T-helper 2 cell treated with Interferon-gamma antibody and Interleukin-4, amounts not matched to agents 100 ng/mL and 5 ng/mL, for 36 hours (primary cell): ENCODE measurements at regions not wholly inside any gene's neighbourhood (a gene's known extent, or its start where the extent isn't known, plus 50 kb on each side); places are given as distances from the start of the nearest gene placed in this dataset.

Experiments used
- intact Hi-C: fragments of 100-400 bp; cut with micrococcal nuclease; formaldehyde crosslinking; loops from one replicate; pipeline ENCODE4 v1.15.1; 2023

DNA sequence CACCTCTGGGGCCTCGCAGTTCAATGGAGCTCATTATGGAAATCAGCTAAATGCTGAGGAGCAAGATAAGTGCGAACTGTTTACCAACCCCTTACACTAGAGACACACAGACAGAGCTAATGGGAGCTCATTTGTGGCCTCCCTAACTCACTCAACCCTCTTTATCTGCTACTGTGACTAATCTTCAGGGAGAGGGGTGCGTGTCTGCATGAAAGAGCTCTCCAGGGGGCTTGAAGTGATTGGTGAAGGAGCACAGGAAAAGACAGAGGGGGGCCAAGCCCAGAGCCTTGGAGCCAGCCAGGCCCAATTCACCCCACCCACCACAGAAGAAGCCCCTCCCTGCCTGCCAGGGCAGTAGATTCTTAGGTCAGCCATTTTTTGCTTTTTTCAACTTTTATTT is 466.8 kb upstream of the BRINP1 start:
- intact Hi-C loops, result no loop called here

DNA sequence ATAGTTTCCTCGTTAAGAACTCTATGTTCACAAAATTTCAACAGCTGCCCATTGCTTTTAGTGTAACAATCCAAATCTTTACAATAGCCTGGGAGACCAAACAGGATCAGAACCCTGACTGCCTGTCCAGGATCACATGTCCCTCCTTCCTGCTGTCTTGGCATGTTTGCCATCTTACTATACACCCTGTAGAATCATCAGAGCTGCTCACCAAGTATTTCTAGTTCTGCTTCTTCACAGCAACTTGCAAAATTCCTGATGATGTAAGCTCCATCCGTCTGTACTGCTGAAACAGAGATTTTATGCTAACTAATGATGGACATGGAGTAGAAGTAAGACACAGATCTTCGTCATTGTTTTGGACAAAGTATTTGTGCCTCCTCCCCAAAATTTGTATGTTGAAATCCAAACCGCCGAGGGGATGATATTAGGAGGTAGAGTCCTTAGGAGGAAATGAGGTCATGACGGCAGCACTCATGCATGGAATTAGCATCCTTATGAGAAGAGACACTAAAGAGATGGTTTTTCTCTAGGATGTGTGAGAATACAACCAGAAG is 464.9 kb upstream of the BRINP1 start:
- intact Hi-C loops, result no loop called here

DNA sequence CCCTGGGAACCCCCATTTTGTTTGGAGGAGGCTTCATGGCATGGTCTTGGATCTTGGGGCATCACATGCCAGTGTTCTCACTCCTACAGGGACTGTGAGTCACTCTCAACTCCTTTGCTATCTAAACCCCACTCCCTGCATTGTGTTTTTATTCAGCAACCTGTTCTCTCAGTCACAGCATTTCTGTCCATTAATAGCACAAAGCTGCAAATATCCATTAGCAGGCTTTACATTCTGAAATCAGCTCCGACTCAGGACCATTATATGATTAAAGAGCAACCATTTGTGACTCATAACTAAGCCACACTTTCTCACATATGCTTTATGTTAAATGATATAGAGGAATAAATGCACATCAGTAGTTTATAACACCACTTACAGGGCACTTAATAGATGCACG is 462.1 kb upstream of the BRINP1 start:
- intact Hi-C loops, result no loop called here

DNA sequence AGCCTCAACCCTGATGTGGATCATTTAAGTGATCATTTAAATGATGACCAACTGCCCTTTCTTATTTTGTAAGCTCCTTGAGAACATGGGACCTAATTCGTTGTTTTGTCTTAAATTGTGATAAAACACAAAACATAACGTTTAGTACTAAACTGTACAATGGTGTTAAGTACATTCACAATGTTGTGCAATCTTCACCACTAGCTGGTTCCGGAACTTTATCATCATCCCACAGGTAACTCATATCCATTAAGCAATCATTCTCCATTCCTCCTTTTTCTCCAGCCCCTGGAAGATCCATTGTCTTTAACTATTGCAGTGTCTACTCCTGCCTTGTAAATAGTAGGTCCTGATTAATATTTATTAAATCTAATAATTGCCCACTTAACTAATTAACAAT is 460.5 kb upstream of the BRINP1 start:
- intact Hi-C loops, result no loop called here

DNA sequence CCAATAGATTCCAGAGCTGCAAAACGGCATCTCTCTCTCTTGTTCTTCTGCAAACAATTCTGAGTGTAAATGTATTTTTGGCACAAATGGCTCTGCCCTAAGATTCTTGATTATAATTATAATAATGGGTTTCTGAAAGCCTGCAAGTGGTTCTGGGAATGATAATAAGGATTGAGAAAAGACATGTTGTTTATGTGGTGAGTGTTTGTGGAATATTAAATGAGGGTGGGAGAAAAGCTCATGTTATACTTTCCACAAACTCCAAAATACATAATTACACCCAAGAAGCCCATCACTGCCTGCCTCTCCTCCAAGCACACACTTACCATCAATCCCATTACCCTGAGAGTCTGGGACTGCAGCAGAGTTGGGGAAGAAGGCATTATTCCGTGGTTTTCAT is 460.0 kb upstream of the BRINP1 start:
- intact Hi-C loops, result no loop called here

DNA sequence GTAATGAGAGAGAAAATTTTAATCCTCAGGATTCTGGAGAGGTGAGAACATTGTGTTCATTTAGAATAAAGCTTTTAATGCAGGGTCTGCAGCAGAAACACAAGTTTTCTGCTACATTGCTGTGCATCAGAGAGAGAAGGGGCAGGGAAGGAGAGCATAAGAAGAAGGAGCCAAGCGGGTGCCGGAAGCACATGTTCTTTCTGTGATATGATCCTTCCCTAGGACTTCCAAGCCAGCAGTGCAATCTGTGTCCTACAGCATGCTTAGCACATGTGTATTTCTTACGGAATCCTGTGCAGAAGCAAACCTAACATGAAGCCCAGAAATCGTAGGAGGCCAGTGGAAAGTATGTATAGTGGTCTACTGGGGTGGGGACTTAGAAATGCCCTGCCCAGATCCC is 458.3 kb upstream of the BRINP1 start:
- intact Hi-C loops, result no loop called here

DNA sequence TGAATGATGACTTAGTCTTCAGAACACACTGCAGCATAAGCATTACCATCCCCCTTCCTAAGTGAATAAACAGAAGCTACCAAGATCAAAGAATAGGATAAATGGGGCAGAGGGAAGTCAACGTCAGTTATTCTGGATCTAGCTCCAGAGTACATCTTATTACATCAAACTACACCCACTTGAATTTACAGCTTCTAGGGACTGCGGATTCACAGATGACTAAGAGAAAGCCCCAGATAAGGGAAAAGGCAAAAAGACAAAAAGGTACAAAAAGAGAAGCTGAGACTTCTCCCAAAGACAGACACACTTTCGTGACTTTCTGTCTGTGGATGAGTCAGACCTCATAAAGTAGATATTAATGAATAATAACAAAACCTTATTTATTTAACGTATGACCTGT is 457.9 kb upstream of the BRINP1 start:
- intact Hi-C loops, result no loop called here

DNA sequence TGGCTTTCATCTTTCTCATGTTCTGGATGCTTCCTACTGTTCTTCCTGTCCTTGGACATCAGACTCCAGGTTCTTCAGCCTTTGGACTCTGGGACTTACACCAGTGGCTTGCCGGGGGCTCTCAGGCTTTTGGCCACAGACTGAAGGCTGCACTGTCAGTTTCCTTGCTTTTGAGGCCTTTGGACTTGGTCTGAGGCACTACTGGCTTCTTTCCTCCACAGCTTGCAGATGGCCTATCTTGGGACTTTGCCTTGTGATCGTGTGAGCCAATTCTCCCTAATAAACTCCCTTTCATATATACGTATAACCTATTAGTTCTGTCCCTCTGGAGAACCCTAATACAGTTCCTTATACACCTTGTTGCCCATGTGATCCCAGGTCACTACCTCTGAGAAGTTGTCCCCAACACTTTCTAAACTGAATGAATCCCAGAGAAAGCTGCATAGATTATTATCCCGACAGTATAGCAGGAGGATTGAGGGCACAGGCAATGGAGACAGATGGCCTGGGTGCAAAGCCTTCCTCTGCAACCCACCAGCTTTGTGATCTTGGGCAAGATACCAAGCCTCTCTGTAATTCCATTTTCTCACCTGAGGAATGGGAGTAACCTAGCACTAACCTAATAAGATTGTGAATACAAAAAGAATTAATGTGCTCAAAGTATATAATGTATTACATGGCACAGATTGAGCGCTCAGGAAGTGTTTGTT is 449.6 kb upstream of the BRINP1 start:
- intact Hi-C loops, result no loop called here

DNA sequence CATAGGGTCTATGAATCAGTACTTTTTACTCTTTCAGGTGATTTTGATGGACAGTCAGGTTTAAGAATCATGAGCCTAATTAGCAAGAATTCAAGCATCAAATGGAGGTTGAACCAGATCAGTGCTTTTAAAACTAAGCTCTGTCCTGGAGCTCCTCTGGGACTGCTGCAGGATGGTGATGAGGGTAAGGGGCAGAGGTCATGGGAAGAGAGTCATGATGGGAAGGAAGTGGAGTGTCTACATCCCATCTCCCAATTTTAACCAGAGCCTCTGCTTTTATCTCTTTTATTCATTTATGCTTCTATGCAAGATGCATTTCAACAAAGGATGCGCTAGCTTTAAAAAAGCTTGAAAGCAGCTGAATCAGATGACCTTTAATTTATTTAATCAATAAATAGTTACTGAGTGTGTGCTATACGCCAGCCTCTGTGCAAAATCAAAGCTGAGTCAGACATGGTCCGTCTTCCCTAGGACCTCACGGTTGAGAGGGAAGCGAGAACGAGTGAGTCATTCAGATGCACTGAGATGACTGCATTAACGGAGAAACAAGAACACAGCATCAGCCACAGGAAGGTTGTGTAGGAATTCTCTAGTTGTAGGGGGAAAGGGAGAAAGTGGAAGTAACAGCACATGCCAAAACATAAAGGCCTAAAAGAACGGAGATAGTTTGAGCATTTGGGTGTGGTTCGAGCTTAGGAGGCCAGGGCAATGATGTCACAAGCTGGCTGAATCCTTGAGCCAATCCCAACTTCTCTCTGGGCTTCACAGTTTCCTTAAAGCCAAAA is 441.6 kb upstream of the BRINP1 start:
- intact Hi-C loops, result no loop called here

DNA sequence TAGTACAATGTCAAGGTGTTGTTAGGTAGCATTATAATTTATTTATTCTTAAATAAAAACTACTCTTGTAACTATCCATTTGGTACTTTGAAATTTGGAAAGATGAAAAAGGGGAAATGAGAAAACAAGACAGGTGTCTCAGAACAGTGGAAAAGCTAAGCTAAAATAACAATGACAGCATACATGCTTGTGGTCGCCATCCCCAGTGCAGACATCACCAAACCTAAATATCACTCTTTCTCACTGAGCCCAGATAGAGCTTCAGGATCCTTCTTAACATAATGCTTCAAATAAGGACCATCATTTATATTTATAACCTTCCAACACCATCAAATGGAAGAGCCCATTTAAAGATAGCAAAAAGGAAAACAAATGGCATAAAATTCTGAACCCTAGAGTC is 434.4 kb upstream of the BRINP1 start:
- intact Hi-C loops, result no loop called here

DNA sequence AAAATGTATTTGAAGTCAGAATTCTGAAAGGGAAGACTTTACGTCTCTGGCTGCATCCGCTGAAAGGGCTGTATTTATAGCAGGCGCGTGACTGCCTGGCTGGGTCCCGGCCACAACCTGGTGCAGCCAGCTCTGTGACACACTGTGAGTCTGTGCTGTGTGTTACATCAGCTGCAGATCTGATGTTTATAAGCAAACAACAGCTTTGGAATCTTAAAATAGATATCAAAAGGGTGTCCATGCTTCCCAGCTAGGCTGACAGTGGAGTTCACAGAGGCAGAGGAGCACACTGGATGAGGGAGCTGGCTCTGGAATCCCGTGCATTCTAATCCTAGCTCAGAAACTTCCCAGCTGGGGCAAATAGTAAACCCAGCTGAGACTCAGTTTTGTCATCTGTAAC is 433.4 kb upstream of the BRINP1 start:
- intact Hi-C loops, result no loop called here

DNA sequence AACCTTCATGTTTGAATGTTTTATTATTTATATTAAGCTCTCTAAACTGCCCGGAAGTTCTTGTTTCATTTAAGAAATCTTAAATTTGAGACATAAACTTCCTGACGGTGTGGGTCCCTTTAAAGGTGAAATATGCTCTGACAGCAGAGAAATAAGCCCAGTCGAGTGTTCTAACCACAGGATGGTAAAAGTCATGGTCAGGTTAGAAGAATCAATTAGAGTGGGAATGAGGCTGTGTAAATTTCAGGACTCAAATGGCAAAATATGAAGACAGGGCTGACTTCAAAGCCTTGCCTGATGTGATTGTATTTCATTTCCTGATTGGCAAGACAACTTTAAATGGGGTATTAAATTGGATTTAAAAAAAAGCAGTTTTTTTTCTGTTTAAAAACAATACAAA is 432.9 kb upstream of the BRINP1 start:
- intact Hi-C loops, result no loop called here

DNA sequence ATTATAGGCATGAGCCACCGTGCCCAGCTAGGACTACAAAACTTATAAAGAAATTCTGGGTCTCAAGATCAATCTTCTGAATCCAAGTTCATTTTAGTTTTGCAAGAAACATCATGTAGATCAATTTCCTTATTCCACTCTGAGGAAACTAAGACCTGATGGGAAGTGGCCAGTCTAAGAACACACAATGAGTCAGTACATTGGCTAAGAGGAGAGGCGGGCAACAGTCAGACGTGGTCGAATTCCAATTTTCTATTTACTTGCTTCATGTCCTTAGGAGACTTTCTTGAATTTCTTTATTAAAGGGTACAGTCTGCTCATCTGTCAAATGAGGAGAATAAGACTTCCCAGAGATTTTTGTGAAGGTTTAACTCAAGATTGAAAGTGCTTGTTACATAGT is 432.1 kb upstream of the BRINP1 start:
- intact Hi-C loops, result no loop called here

DNA sequence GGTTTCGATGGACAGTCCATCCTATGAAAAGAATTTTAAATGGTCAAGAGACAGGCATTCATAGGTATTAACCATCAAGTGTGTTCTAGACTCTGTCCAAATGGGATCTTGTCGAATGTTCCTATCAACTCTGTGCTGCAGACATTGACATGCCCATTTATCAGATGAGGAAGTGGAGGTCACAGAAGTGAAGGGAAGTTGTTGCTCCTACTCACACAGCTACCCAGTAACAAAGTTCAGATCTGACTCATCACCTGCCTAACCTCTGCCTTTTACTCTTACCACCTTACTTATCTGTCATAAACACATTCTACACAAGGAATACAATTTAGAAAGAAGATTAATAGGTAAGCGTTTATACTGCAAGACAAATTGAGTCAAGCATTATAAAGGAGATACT is 426.2 kb upstream of the BRINP1 start:
- intact Hi-C loops, result no loop called here

DNA sequence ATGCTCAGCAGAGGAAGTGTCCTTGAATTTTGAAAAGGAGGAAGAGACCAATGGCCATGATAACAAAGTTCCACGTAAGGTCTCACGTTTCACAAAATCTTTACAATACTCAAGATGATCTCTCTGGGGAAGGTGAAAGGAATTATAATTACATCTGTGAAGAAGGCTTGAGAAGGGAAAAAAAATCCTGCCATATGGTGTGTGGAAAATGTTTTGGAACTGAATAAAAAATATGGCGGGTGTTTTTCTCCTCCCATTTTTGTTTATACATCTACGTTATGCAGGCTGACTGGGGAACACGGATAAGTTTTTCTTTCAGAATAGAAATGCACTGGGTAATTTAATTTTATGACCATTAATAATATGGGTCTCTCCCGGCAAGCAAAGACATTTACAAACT is 425.6 kb upstream of the BRINP1 start:
- intact Hi-C loops, result no loop called here

DNA sequence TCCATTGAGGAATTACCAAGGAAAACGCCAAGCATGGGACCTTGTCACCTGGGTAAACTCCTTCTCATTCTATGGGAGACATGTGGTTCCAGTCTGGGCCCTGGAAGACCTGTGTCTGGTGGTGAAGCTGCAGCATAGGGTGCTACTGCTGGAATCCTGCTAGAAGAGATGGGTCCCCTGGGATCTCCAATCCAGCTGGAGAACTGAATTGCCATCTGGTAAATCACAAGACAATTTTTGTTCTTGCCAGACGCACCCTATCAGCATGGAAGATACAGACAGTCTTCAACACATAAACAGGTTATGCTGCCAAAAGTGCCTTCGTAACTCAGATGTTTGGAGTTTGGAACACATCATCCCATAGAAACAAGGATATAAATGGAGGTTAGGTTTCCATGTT is 424.0 kb upstream of the BRINP1 start:
- intact Hi-C loops, result no loop called here

DNA sequence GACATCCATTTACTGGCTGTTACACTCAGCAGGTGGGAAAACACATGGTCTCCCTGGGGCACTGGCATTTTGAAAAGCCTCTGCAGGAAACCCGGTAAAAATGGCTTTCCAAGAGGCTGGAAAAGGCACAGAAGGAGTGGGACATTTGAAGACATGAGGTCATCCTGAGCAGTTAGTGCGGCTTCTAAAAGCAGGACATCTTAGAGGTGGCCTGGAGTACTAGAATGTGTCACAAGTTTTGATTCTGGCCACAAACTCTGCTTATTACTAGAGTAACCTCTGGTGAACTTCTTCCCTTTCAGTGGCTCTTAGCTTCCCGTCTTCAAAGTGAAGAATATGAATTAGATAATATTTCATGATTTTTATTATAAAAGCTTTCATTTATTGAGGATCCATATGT is 423.0 kb upstream of the BRINP1 start:
- intact Hi-C loops, result no loop called here

DNA sequence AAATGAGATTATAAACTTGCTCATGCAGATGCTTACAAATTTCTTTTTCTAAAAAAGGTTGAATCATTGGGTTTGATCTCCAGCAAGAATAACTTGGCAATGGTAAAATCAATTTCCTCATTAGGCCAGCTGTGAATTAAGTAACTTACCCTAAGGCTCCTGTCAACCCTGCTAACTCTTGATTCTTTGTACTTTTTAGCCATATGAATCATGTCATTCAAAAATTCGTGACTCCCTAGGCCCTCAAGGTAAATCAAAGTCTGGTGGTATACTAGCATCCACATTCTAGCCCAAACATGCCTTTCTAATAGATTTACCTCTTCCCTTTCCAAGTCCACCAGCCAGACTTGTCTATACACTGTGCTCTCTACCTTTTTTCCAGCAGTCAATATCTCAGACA is 420.8 kb upstream of the BRINP1 start:
- intact Hi-C loops, result no loop called here

DNA sequence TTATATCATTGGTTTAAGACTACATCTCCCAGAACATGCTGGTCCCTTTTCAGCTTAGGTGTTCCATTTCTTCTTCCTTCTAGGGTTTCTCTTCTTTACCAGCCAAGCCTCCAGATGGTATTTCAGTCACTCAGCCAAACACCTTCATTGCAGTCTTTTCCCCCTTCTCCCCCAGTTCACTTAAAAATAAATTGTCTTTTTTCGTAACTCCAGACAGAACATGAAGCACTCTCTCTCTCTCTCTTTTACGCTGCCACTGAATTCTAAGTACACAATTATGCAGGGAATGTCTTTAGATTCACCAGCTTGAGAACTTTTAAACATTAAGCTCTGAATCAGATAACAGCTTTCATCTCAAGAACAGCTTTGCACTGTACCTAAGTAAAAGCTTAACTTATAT is 419.7 kb upstream of the BRINP1 start:
- intact Hi-C loops, result no loop called here

DNA sequence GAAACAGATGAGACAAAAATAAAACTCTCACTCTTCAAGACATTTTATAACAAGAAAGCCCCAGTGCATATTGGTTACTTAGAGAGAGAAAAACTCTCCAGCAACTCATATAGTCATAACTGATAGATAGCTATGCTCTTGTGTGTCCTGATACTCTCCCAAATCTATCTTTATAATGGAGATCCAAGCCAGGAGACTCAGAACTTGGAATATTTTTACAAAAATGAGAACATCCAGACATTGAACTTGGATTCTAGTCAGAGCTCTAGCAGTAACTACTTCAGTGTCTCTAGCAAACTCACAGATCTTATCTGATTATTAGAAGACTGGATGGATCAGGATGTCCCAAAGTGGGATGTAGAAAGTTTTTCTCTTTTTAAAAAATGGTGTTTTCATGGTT is 412.7 kb upstream of the BRINP1 start:
- intact Hi-C loops, result no loop called here

DNA sequence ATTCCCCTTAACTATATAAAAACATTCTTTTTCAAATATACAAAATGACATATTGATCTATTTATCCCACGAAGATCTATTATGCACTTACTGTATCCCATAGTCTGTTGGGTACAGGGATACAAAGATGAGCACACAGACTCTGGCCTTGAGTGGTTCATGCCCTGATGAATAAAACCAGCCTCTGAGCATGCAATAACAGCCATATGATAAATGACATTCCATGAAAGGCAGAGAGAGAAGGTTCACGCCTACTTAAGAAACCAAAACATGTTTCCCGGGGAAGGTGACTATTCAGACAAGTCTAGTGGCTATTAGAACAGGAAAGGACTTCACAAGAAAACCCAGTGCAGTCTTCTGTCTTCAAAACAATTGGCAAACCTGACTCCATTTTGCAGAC is 406.2 kb upstream of the BRINP1 start:
- intact Hi-C loops, result no loop called here

DNA sequence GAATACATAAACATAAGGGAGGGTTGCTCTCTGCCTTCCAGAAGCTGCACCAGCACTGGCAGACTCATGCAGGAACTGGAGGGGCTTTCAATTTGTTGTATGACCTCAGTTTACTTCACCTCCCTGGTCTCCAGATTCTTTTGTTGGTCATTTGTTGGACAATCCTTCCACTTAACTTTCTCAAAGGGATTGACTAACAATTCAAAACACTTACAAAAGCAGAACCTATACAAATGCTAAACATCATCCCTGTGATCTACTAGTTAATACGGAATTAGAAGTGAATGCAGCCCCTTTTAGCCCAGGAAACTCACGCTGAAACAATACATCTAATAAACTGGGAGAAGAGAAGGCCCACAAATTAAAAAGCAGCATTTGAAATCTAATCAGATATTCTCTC is 404.6 kb upstream of the BRINP1 start:
- intact Hi-C loops, result no loop called here

DNA sequence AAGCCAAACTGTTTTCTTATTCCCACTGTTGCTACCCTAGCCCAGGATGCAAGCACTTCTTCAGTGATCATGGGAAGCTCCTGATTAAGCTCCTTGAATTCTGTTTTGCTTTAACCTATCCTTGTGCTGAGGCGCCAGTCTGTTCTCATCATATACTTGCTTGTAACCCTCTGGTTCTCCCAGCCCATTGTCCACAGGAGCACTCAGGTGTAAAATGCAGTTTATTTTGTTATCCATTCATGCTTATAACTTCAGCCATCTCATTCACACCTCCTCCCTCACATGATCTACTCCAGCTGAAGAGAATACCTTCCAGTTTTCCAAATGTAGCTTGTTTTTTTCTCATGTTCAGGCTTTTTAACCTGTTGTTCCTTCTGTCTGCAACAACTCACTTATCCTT is 402.1 kb upstream of the BRINP1 start:
- intact Hi-C loops, result no loop called here
